DOHH2 (cell line): ENCODE measurements at regions not wholly inside any gene's neighbourhood (a gene's known extent, or its start where the extent isn't known, plus 50 kb on each side); places are given as distances from the start of the nearest gene placed in this dataset.

Source experiments
- H3F3A ChIP-seq: fragments of 200-600 bp; sonication (generic), shearing (Covaris generic); 2 replicates; pipeline ENCODE4 v1.6.0; 2016; ENCODE audit warnings: antibody characterized with exemption, mild to moderate bottlenecking; ENCODE audit not compliant: control insufficient read depth, insufficient read depth
- H3K27ac ChIP-seq: fragments of 200-600 bp; sonication (generic); 2 replicates; pipeline ENCODE4 v1.5.1; 2014; ENCODE audit warnings: low read depth, mild to moderate bottlenecking, low read length, moderate library complexity
- H3K27me3 ChIP-seq: fragments of 200-600 bp; sonication (generic); 2 replicates; pipeline ENCODE4 v1.6.1; 2014; ENCODE audit warnings: mild to moderate bottlenecking, low read length, mixed read lengths; ENCODE audit not compliant: control insufficient read depth
- H3K36me3 ChIP-seq: fragments of 200-600 bp; sonication (generic); 2 replicates; pipeline ENCODE4 v1.6.1; 2014; ENCODE audit warnings: mild to moderate bottlenecking, low read length, moderate library complexity, mixed read lengths; ENCODE audit not compliant: control insufficient read depth
- H3K4me1 ChIP-seq: fragments of 200-600 bp; sonication (generic); 2 replicates; pipeline ENCODE4 v1.6.1; 2014; ENCODE audit warnings: mild to moderate bottlenecking, low read length, mixed read lengths; ENCODE audit not compliant: control insufficient read depth
- H3K4me2 ChIP-seq: fragments of 200-600 bp; sonication (generic); 2 replicates; pipeline ENCODE4 v1.6.0; 2014; ENCODE audit warnings: mild to moderate bottlenecking, low read length, moderate library complexity
- H3K4me3 ChIP-seq: fragments of 200-600 bp; sonication (generic); 2 replicates; pipeline ENCODE4 v1.5.1; 2014; ENCODE audit warnings: mild to moderate bottlenecking, low read length, mixed read lengths
- H3K79me2 ChIP-seq: fragments of 200-600 bp; sonication (generic); 2 replicates; pipeline ENCODE4 v1.6.1; 2014; ENCODE audit warnings: mild to moderate bottlenecking, low read length, mixed read lengths; ENCODE audit not compliant: control insufficient read depth
- H3K9me2 ChIP-seq: fragments of 200-600 bp; sonication (generic); replicated peaks from 2 replicates; pipeline ENCODE4 v1.6.1; 2014; ENCODE audit warnings: mild to moderate bottlenecking, low read length, mixed read lengths; ENCODE audit not compliant: control insufficient read depth
- H3K9me3 ChIP-seq: fragments of 200-600 bp; sonication (generic); 2 replicates; pipeline ENCODE4 v1.6.1; 2014; ENCODE audit warnings: antibody characterized with exemption, low read length, mixed read lengths; ENCODE audit not compliant: control insufficient read depth, insufficient read depth
- H4K20me1 ChIP-seq: fragments of 200-600 bp; sonication (generic); 2 replicates; pipeline ENCODE4 v1.6.0; 2014; ENCODE audit warnings: low read depth, mild to moderate bottlenecking, antibody characterized with exemption, low read length, moderate library complexity; ENCODE audit not compliant: control insufficient read depth, insufficient read depth
- EZH2phosphoT487 ChIP-seq: fragments of 200-600 bp; sonication (generic); IDR thresholded peaks from 2 replicates; pipeline ENCODE4 v1.6.1; 2017; ENCODE audit warnings: borderline replicate concordance, mild to moderate bottlenecking, antibody characterized with exemption, low read length, moderate library complexity, mixed read lengths
- TF ChIP-seq, protein P1 (sequence below): fragments of 200-600 bp; sonication (generic); IDR thresholded peaks from one replicate; pipeline ENCODE4 v1.5.1; 2014; ENCODE audit warnings: antibody characterized with exemption, mild to moderate bottlenecking, low read depth, low read length; ENCODE audit not compliant: poor library complexity, severe bottlenecking

DNA sequence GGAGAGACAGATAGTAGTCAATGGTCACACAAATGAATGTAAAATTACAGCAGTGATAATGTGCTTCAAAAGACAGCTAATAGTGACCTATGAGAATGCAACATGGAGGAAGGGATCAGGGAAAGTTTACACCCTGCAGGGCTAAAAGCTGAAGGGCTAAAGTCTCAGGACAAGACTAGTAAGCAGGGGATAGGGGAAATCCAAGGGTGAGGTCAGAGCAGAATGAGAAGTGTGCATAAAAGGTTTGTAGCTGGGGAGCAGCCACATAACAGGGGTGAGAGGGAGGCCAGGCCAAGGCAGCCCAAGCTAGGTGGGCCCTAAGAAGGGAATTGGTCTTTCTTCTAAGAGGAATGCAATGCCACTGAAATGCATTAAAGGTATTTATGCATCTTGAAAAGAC lies 746.3 kb downstream of the SATB2 start:
- Histone ChIP-seq H3K4me3 (no peak overlapping the region), H4K20me1 (no peaks in the 10 kb centered on the region), H3K9me2 (no peaks in the 10 kb centered on the region), H3K79me2 (no peaks in the 10 kb centered on the region), H3K36me3 (no peaks in the 10 kb centered on the region), H3K27me3 (no peaks in the 10 kb centered on the region), H3K27ac (no peak overlapping the region), H3K4me1 (peaks cover 11% of the 10 kb centered on the region), H3F3A (no peaks in the 10 kb centered on the region), H3K9me3 (peaks cover 3% of the 10 kb centered on the region; the same call in 1 of the 2 replicates), H3K4me2 (no peak overlapping the region)
- TF ChIP-seq EZH2phosphoT487: no peak
- TF ChIP-seq, protein P1, sequence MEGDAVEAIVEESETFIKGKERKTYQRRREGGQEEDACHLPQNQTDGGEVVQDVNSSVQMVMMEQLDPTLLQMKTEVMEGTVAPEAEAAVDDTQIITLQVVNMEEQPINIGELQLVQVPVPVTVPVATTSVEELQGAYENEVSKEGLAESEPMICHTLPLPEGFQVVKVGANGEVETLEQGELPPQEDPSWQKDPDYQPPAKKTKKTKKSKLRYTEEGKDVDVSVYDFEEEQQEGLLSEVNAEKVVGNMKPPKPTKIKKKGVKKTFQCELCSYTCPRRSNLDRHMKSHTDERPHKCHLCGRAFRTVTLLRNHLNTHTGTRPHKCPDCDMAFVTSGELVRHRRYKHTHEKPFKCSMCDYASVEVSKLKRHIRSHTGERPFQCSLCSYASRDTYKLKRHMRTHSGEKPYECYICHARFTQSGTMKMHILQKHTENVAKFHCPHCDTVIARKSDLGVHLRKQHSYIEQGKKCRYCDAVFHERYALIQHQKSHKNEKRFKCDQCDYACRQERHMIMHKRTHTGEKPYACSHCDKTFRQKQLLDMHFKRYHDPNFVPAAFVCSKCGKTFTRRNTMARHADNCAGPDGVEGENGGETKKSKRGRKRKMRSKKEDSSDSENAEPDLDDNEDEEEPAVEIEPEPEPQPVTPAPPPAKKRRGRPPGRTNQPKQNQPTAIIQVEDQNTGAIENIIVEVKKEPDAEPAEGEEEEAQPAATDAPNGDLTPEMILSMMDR: no peak

DNA sequence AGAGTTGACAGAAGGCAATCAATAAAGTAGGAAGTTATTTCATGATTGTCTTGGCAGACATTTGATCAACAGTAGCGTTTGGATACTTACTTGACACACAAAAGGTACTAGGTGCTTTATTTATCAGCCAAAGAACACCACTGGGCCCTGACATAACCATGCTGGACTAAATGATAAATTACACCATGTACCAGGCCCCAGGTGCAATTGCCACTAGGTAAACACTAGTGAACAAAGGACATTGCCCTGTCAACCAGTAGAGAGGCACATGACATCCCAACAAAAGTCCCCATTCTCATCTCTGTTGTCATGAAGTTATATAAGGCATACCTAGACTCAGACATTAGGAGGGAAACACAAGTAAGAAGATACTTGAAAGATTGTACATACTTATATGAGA lies 747.2 kb downstream of the SATB2 start:
- TF ChIP-seq, protein P1: no peak
- no peak for TF ChIP-seq EZH2phosphoT487
- no peak overlapping the region for H3K27ac ChIP-seq

DNA sequence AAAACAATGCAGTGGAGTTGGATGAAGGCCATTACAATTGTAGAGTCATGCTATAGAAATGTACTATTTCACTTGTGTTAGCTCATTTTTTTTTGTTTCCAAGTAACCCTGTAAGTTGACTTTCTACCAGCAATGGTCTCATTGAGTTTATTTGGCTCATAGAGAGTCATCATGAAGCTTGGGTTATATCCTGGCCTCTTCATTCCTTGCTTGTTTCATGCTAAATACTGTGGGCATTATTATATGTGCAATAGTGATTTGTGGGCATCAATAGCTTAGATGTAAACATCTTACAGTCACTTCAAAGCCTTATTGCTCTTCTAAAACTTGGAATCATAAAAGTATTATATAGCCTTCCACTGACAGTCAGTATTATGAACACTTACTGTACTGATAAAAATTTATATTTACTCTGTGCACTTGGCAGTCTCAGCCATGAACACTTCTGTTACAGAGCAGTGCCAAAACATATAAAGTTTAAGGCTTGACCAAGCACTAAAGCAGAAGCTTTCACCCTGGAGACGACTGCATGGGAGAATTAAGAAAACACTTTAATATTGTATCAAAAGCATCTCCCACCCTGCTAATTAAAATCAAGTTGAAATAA lies 751.2 kb downstream of the SATB2 start:
- H3F3A ChIP-seq: no peaks in the 10 kb centered on the region
- H3K4me1 ChIP-seq: peaks cover 7% of the 10 kb centered on the region
- H3K9me2 ChIP-seq: no peaks in the 10 kb centered on the region
- H3K4me2 ChIP-seq: no peak overlapping the region
- H4K20me1 ChIP-seq: no peaks in the 10 kb centered on the region
- TF ChIP-seq, protein P1: no peak
- no peak for TF ChIP-seq EZH2phosphoT487
- H3K27me3 ChIP-seq: no peaks in the 10 kb centered on the region
- no peak overlapping the region for H3K4me3 ChIP-seq
- H3K79me2 ChIP-seq: no peaks in the 10 kb centered on the region
- no peak overlapping the region for H3K27ac ChIP-seq
- no peaks in the 10 kb centered on the region for H3K36me3 ChIP-seq
- peaks cover 3% of the 10 kb centered on the region; the same call in 1 of the 2 replicates for H3K9me3 ChIP-seq

More for the DNA sequence above, 747.2 kb downstream of the SATB2 start:
- Histone ChIP-seq H3K27me3 (no peaks in the 10 kb centered on the region), H3K4me3 (no peak overlapping the region), H3K79me2 (no peaks in the 10 kb centered on the region), H3K9me2 (no peaks in the 10 kb centered on the region), H3K4me1 (peaks cover 11% of the 10 kb centered on the region), H3K36me3 (no peaks in the 10 kb centered on the region), H3K4me2 (no peak overlapping the region), H4K20me1 (no peaks in the 10 kb centered on the region), H3F3A (no peaks in the 10 kb centered on the region), H3K9me3 (peaks cover 3% of the 10 kb centered on the region; the same call in 1 of the 2 replicates)
